ENCODE measurements at regions not wholly inside any gene's neighbourhood (a gene's known extent, or its start where the extent isn't known, plus 50 kb on each side); places are given as distances from the start of the nearest gene placed in this dataset.

DNA sequence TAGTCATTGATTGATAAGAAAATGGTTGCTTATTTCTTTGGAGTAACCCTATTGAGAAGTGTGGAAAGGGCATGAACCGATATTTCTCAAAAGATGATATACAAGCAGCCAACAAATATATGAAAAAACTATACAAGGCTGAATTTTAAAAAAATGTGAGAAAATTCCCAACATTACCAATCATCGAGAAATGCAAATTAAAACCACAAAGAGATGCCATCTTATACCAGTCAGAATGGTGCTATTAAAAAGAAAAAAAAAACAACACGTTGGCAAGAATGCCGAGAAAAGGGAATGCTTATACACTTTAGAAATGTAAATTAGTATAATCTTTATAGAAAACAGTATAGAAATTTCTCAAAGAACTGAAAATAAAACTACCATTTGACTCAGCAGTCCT is 77.7 kb upstream of the ROBO1 start:
- Histone ChIP-seq H3K27me3 (ENCODE audit: control insufficient read depth, insufficient read depth, low read length) (no peaks in the 10 kb centered on the region), H3K9me3 (ENCODE audit: control insufficient read depth, insufficient read depth, low read depth, low read length) (no peaks in the 10 kb centered on the region), H3K4me1 (ENCODE audit: control insufficient read depth, insufficient read depth, low read length) (no peaks in the 10 kb centered on the region), H3K4me3 (ENCODE audit: low read depth in 2 of 2, low read length in 2 of 2) (no peak overlapping the region), H3K36me3 (ENCODE audit: control insufficient read depth, insufficient read depth, low read length) (no peaks in the 10 kb centered on the region), H3K27ac (ENCODE audit: low read length) (no peak overlapping the region)
- ChIA-PET CTCF (no interaction called here), POLR2A (no interaction called here)
- intact Hi-C loops (cut with micrococcal nuclease; ENCODE audit: unreplicated experiment) (no loop called here), in situ Hi-C loops (cut with HindIII; ENCODE audit: low pct_unique_long_range_greater_than_20kb, low sequenced_read_pairs) (no loop called here)
- no TSS peak for BruUV-seq (replicated peaks)
- no peak for TF ChIP-seq TCF7L2 (IDR thresholded peaks at IDR 0.05; ENCODE audit: low read depth, low read length)
- no peak for TF ChIP-seq POLR2AphosphoS5 (IDR thresholded peaks at IDR 0.05; ENCODE audit: low read depth, low read length)
- TF ChIP-seq SIN3A (IDR thresholded peaks at IDR 0.05; ENCODE audit: borderline replicate concordance, insufficient read depth, low read depth, low read length), result no peak
- TF ChIP-seq, protein P1, sequence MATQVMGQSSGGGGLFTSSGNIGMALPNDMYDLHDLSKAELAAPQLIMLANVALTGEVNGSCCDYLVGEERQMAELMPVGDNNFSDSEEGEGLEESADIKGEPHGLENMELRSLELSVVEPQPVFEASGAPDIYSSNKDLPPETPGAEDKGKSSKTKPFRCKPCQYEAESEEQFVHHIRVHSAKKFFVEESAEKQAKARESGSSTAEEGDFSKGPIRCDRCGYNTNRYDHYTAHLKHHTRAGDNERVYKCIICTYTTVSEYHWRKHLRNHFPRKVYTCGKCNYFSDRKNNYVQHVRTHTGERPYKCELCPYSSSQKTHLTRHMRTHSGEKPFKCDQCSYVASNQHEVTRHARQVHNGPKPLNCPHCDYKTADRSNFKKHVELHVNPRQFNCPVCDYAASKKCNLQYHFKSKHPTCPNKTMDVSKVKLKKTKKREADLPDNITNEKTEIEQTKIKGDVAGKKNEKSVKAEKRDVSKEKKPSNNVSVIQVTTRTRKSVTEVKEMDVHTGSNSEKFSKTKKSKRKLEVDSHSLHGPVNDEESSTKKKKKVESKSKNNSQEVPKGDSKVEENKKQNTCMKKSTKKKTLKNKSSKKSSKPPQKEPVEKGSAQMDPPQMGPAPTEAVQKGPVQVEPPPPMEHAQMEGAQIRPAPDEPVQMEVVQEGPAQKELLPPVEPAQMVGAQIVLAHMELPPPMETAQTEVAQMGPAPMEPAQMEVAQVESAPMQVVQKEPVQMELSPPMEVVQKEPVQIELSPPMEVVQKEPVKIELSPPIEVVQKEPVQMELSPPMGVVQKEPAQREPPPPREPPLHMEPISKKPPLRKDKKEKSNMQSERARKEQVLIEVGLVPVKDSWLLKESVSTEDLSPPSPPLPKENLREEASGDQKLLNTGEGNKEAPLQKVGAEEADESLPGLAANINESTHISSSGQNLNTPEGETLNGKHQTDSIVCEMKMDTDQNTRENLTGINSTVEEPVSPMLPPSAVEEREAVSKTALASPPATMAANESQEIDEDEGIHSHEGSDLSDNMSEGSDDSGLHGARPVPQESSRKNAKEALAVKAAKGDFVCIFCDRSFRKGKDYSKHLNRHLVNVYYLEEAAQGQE (IDR thresholded peaks at IDR 0.05; ENCODE audit: insufficient read depth in 1 of 2, low read depth in 2 of 2, low read length in 1 of 2), result no peak
- TF ChIP-seq, protein P2, sequence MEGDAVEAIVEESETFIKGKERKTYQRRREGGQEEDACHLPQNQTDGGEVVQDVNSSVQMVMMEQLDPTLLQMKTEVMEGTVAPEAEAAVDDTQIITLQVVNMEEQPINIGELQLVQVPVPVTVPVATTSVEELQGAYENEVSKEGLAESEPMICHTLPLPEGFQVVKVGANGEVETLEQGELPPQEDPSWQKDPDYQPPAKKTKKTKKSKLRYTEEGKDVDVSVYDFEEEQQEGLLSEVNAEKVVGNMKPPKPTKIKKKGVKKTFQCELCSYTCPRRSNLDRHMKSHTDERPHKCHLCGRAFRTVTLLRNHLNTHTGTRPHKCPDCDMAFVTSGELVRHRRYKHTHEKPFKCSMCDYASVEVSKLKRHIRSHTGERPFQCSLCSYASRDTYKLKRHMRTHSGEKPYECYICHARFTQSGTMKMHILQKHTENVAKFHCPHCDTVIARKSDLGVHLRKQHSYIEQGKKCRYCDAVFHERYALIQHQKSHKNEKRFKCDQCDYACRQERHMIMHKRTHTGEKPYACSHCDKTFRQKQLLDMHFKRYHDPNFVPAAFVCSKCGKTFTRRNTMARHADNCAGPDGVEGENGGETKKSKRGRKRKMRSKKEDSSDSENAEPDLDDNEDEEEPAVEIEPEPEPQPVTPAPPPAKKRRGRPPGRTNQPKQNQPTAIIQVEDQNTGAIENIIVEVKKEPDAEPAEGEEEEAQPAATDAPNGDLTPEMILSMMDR (IDR thresholded peaks at IDR 0.05), result no peak
- ATAC-seq (no peak), DNase-seq (ENCODE audit: low read depth, low spot score) (no peak)

DNA sequence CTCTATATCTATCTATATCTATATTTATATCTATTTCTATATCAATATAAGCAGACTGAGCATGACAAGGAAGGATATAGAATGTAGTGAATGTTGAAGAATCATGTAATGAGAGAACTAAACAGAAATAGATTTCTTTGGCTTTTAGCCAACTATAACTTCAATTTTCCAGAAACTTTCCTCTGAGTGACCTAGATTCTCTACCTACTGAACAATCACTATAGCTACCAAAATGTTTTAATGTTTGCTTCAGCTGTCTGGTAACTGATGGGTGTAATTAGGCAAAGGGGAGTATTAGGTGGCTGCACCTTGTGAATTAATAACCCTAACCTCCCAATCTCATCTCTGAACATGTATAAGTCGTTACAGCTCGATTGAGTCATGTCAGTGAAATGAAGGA is 76.4 kb upstream of the ROBO1 start:
- BruUV-seq (replicated peaks), result no TSS peak
- Histone ChIP-seq H3K9me3 (ENCODE audit: control insufficient read depth, insufficient read depth, low read depth, low read length) (no peaks in the 10 kb centered on the region), H3K4me1 (ENCODE audit: control insufficient read depth, insufficient read depth, low read length) (no peaks in the 10 kb centered on the region), H3K27ac (ENCODE audit: low read length) (no peak overlapping the region), H3K36me3 (ENCODE audit: control insufficient read depth, insufficient read depth, low read length) (no peaks in the 10 kb centered on the region), H3K4me3 (ENCODE audit: low read depth in 2 of 2, low read length in 2 of 2) (no peak overlapping the region), H3K27me3 (ENCODE audit: control insufficient read depth, insufficient read depth, low read length) (no peaks in the 10 kb centered on the region)
- TF ChIP-seq SIN3A (IDR thresholded peaks at IDR 0.05; ENCODE audit: borderline replicate concordance, insufficient read depth, low read depth, low read length) (no peak), TCF7L2 (IDR thresholded peaks at IDR 0.05; ENCODE audit: low read depth, low read length) (no peak), POLR2AphosphoS5 (IDR thresholded peaks at IDR 0.05; ENCODE audit: low read depth, low read length) (no peak)
- TF ChIP-seq, protein P1 (IDR thresholded peaks at IDR 0.05; ENCODE audit: insufficient read depth in 1 of 2, low read depth in 2 of 2, low read length in 1 of 2), result no peak
- TF ChIP-seq, protein P2 (IDR thresholded peaks at IDR 0.05), result no peak
- DNase-seq (ENCODE audit: low read depth, low spot score) (no peak), ATAC-seq (no peak)
- ChIA-PET POLR2A (no interaction called here), CTCF (no interaction called here)
- in situ Hi-C loops (cut with HindIII; ENCODE audit: low pct_unique_long_range_greater_than_20kb, low sequenced_read_pairs) (no loop called here), intact Hi-C loops (cut with micrococcal nuclease; ENCODE audit: unreplicated experiment) (no loop called here)

Data from Panc1 (cell line).